DND-41 (cell line): ENCODE measurements at regions not wholly inside any gene's neighbourhood (a gene's known extent, or its start where the extent isn't known, plus 50 kb on each side); places are given as distances from the start of the nearest gene placed in this dataset.

Experiments used
- ATAC-seq: fragments of 200-7000 bp; cut with Tn5 transposase; 3 replicates; pipeline ENCODE4 v1.9.1; 2021; ENCODE audit warnings: low read depth; ENCODE audit not compliant: insufficient read depth
- DNase-seq: peaks from one replicate; pipeline ENCODE4 v3.0.0-alpha.2; 2020
- H2AFZ ChIP-seq: 2 replicates; pipeline ENCODE4 v1.6.0; 2012; ENCODE audit warnings: low read depth, low read length
- H3K27ac ChIP-seq: 2 replicates; pipeline ENCODE4 v1.5.1; 2012; ENCODE audit warnings: low read length, inconsistent platforms
- H3K27me3 ChIP-seq: fragments of 200-600 bp; sonication (generic); 2 replicates; pipeline ENCODE4 v1.6.0; 2012; ENCODE audit warnings: low read length, mild to moderate bottlenecking, inconsistent platforms; ENCODE audit not compliant: insufficient read depth, poor library complexity
- H3K36me3 ChIP-seq: 2 replicates; pipeline ENCODE4 v1.5.1; 2012; ENCODE audit warnings: low read length, inconsistent platforms; ENCODE audit not compliant: insufficient read depth
- H3K4me1 ChIP-seq: 2 replicates; pipeline ENCODE4 v1.5.1; 2012; ENCODE audit warnings: mild to moderate bottlenecking, low read length; ENCODE audit not compliant: insufficient read depth
- H3K4me2 ChIP-seq: 2 replicates; pipeline ENCODE4 v1.6.0; 2012; ENCODE audit warnings: mild to moderate bottlenecking, moderate library complexity, low read length, inconsistent platforms; ENCODE audit not compliant: insufficient read depth
- H3K4me3 ChIP-seq, 2 experiments: fragments of 200-600 bp in 1 of 2; shearing (Covaris generic) in 1 of 2; 2 replicates each; pipeline ENCODE4 v1.5.1; 2012 to 2016; ENCODE audit warnings: inconsistent platforms in 2 of 2, low read length in 2 of 2, mild to moderate bottlenecking in 2 of 2, low read depth in 1 of 2, moderate library complexity in 1 of 2
- H3K79me2 ChIP-seq: 2 replicates; pipeline ENCODE4 v1.6.0; 2012; ENCODE audit warnings: low read length, inconsistent platforms; ENCODE audit not compliant: insufficient read depth
- H3K9ac ChIP-seq: 2 replicates; pipeline ENCODE4 v1.6.0; 2012; ENCODE audit warnings: low read depth, mild to moderate bottlenecking, inconsistent platforms, low read length, moderate library complexity
- H3K9me3 ChIP-seq: 2 replicates; pipeline ENCODE4 v1.5.1; 2012; ENCODE audit warnings: low read length, moderate library complexity, mild to moderate bottlenecking, inconsistent platforms; ENCODE audit not compliant: insufficient read depth, severe bottlenecking
- H4K20me1 ChIP-seq: 2 replicates; pipeline ENCODE4 v1.6.0; 2012; ENCODE audit warnings: low read length; ENCODE audit not compliant: insufficient read depth
- EZH2 ChIP-seq: IDR thresholded peaks from 3 replicates; pipeline ENCODE4 v1.6.1; 2012; ENCODE audit warnings: borderline replicate concordance, low read depth, mild to moderate bottlenecking, moderate library complexity, low read length, inconsistent platforms; ENCODE audit not compliant: severe bottlenecking
- TF ChIP-seq, protein P1 (sequence below): IDR thresholded peaks from 2 replicates; pipeline ENCODE4 v1.5.1; 2012; ENCODE audit warnings: borderline replicate concordance, low read length, moderate library complexity, mild to moderate bottlenecking; ENCODE audit not compliant: poor library complexity, severe bottlenecking; ENCODE audit errors: extremely low read depth

DNA sequence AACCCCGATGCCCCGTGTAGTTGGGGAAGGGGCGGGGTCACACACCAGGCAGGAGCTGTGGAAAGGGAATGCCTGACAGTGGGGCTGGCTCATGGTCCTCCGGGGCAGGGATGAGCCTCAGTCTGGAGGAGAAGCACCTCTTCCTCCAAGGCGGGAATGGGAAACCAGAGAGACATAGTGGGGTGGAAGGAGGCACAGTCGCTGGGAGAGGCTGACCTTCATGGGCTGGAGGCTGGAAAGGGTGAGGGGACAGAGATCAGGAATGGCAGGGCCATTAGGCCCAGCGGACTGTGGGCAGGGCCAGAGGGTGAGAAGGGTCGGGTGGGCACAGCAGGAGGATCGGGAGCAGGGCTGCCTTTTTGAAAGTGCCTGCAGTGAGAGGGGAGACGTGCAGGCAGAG, 65.8 kb upstream of the LINGO1 start:
- H2AFZ ChIP-seq = no peak overlapping the region
- ATAC-seq = no peak
- no peaks in the 10 kb centered on the region for H3K79me2 ChIP-seq
- H3K36me3 ChIP-seq = no peaks in the 10 kb centered on the region
- TF ChIP-seq, protein P1, sequence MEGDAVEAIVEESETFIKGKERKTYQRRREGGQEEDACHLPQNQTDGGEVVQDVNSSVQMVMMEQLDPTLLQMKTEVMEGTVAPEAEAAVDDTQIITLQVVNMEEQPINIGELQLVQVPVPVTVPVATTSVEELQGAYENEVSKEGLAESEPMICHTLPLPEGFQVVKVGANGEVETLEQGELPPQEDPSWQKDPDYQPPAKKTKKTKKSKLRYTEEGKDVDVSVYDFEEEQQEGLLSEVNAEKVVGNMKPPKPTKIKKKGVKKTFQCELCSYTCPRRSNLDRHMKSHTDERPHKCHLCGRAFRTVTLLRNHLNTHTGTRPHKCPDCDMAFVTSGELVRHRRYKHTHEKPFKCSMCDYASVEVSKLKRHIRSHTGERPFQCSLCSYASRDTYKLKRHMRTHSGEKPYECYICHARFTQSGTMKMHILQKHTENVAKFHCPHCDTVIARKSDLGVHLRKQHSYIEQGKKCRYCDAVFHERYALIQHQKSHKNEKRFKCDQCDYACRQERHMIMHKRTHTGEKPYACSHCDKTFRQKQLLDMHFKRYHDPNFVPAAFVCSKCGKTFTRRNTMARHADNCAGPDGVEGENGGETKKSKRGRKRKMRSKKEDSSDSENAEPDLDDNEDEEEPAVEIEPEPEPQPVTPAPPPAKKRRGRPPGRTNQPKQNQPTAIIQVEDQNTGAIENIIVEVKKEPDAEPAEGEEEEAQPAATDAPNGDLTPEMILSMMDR = no peak
- no peak for TF ChIP-seq EZH2
- no peak overlapping the region for H3K4me3 ChIP-seq
- no peak for DNase-seq
- no peak overlapping the region for H3K4me2 ChIP-seq
- peaks cover 1% of the 10 kb centered on the region for H3K27me3 ChIP-seq
- no peak overlapping the region for H3K27ac ChIP-seq
- no peaks in the 10 kb centered on the region for H3K9me3 ChIP-seq
- H3K9ac ChIP-seq = no peak overlapping the region
- peaks cover 10% of the 10 kb centered on the region; the same call in 1 of the 2 replicates for H4K20me1 ChIP-seq
- H3K4me1 ChIP-seq = no peaks in the 10 kb centered on the region

DNA sequence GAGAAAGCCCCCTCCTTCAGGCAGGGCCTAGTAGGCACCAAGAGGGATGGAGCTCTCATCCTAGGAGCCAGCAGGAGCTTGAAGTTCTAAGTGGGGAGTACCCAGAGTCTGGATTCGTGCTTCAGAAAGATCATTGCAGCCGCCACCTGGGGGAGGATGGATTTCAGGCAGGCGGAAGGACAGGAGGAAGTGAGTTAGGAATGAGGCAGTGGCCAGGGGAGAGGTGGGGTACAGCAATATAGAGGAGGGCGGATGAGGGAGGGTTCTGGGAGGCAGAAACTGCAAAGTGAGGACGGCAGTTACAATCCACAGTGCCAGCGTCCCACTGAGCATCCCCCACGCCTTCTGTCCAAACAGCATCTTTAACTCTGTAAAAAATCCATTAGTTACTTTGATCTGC, 65.2 kb upstream of the LINGO1 start:
- ATAC-seq (no peak), DNase-seq (no peak)
- Histone ChIP-seq H3K9me3 (no peaks in the 10 kb centered on the region), H3K4me2 (no peak overlapping the region), H3K27me3 (peaks cover 7% of the 10 kb centered on the region), H3K9ac (no peak overlapping the region), H2AFZ (no peak overlapping the region), H3K79me2 (no peaks in the 10 kb centered on the region), H3K36me3 (no peaks in the 10 kb centered on the region), H3K4me1 (no peaks in the 10 kb centered on the region), H3K4me3 (no peak overlapping the region), H3K27ac (no peak overlapping the region), H4K20me1 (peaks cover 10% of the 10 kb centered on the region; the same call in 1 of the 2 replicates)
- no peak for TF ChIP-seq EZH2
- TF ChIP-seq, protein P1 = no peak

DNA sequence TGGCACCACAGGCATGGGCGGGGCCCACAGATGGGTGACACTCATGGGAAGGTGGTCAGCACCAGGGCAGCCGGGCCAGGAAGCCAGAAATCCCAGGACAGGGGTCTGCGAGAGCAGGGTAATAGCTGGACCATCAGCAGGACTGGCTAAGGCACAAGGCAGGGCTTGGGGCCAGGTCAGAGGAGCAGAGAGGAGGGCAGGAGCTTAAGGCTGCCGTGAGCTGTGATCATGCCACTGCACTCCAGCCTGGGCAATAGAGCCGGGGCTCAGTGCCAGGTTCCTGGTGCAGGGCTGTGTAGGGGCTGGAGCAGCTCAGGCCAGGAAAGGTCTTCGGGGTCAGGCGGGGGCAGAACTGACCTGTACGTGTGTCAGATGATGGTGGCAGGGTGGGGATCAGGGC, 64.2 kb upstream of the LINGO1 start:
- Histone ChIP-seq H3K4me3 (no peak overlapping the region), H3K36me3 (no peaks in the 10 kb centered on the region), H3K4me1 (no peaks in the 10 kb centered on the region), H4K20me1 (peaks cover 4% of the 10 kb centered on the region; the same call in 1 of the 2 replicates), H3K9ac (no peak overlapping the region), H2AFZ (no peak overlapping the region), H3K4me2 (no peak overlapping the region), H3K9me3 (no peaks in the 10 kb centered on the region), H3K27me3 (peaks cover 8% of the 10 kb centered on the region), H3K79me2 (no peaks in the 10 kb centered on the region), H3K27ac (no peak overlapping the region)
- no peak for ATAC-seq
- no peak for DNase-seq
- TF ChIP-seq, protein P1 = no peak
- TF ChIP-seq EZH2 = no peak

DNA sequence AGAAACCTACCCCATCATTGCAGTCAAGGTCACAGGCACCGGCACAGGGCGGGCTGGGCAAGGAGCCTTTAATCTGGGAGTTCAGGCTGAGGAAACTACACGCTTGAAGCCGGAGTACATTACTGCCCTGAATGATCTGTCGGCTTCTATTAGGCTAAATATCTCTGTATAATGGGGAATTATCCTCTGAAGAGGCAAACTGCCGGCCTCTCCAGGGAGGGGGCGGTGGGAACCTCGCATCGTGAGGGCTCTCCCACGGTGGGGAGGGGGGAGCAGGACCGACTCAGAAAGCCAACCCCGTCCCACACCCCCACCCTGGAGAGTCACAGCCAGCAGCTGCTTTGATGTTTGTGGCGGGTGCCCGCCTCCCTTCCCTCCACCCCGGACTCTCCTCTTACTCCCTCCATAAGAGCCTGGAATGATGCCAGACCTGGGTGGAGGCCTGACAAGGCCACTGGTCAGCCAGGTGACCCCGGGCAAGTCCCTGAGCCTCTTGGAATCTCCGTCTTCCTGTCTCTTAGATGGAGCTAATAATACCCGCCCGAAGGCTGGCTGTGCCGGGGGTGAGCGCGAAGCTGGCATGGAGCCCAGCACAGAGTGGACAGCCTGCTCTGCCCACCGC, 63.4 kb upstream of the LINGO1 start:
- no peaks in the 10 kb centered on the region for H3K36me3 ChIP-seq
- H3K27me3 ChIP-seq = peaks cover 8% of the 10 kb centered on the region
- H3K4me2 ChIP-seq = no peak overlapping the region
- H3K9me3 ChIP-seq = no peaks in the 10 kb centered on the region
- no peak for ATAC-seq
- H3K4me3 ChIP-seq = no peak overlapping the region
- peaks cover 4% of the 10 kb centered on the region; the same call in 1 of the 2 replicates for H4K20me1 ChIP-seq
- H3K4me1 ChIP-seq = no peaks in the 10 kb centered on the region
- no peak for DNase-seq
- no peak overlapping the region for H3K9ac ChIP-seq
- H2AFZ ChIP-seq = no peak overlapping the region
- no peaks in the 10 kb centered on the region for H3K79me2 ChIP-seq
- H3K27ac ChIP-seq = no peak overlapping the region
- no peak for TF ChIP-seq EZH2
